WTC11 (cell line): ENCODE measurements at regions not wholly inside any gene's neighbourhood (a gene's known extent, or its start where the extent isn't known, plus 50 kb on each side); places are given as distances from the start of the nearest gene placed in this dataset.

Source experiments
- ATAC-seq: fragments of 200-7000 bp; cut with Tn5 transposase; 2 replicates; pipeline ENCODE4 v1.10.0; 2021; ENCODE audit warnings: mild to moderate bottlenecking, moderate library complexity
- CTCF ChIA-PET: fragments of 300-600 bp; sonication (Branson Sonifier 250); formaldehyde crosslinking; loops from one replicate; lab custom pipeline; 2021; ENCODE audit warnings: antibody characterized with exemption; lab: Charles Lee
- POLR2A ChIA-PET: fragments of 350-600 bp; sonication (Branson Sonifier 250); formaldehyde crosslinking; loops from one replicate; lab custom pipeline; 2021; ENCODE audit warnings: antibody characterized with exemption; lab: Charles Lee
- DNase-seq: peaks from one replicate; pipeline ENCODE4 v3.0.0; 2021; ENCODE audit warnings: low spot score
- H3K27ac Mint-ChIP-seq: 2 replicates; pipeline ENCODE4 v1.8.0; 2021; ENCODE audit warnings: mixed read lengths
- H3K27me3 Mint-ChIP-seq: 2 replicates; pipeline ENCODE4 v1.8.0; 2021; ENCODE audit warnings: low read depth, mild to moderate bottlenecking, moderate library complexity, mixed read lengths
- H3K36me3 Mint-ChIP-seq: 2 replicates; pipeline ENCODE4 v1.8.0; 2021; ENCODE audit warnings: mixed read lengths
- H3K4me1 Mint-ChIP-seq: 2 replicates; pipeline ENCODE4 v1.8.0; 2022; ENCODE audit warnings: mixed read lengths
- H3K4me3 Mint-ChIP-seq: 2 replicates; pipeline ENCODE4 v1.8.0; 2021; ENCODE audit warnings: mild to moderate bottlenecking, moderate library complexity, mixed read lengths
- H3K9me3 Mint-ChIP-seq: 2 replicates; pipeline ENCODE4 v1.8.0; 2021; ENCODE audit warnings: mixed read lengths
- CBFB ChIP-seq: sonication (generic); formaldehyde crosslinking; IDR thresholded peaks from 2 replicates; pipeline ENCODE4 v1.8.1; 2022; ENCODE audit warnings: mild to moderate bottlenecking, low read depth, missing genetic modification reagents
- ELF4 ChIP-seq: sonication (generic); formaldehyde crosslinking; IDR thresholded peaks from 2 replicates; pipeline ENCODE4 v1.8.1; 2022; ENCODE audit warnings: low read depth, mild to moderate bottlenecking, moderate library complexity, missing genetic modification reagents
- GTF2I ChIP-seq: fragments of 250-450 bp; sonication (Bioruptor Pico); conservative IDR thresholded peaks from 2 replicates; pipeline ENCODE4 v1.4.0; 2021; ENCODE audit warnings: mild to moderate bottlenecking
- JAZF1 ChIP-seq: fragments of 250-450 bp; sonication (Bioruptor Pico); IDR thresholded peaks from 2 replicates; pipeline ENCODE4 v1.9.0; 2021; ENCODE audit warnings: moderate library complexity, mild to moderate bottlenecking, inconsistent platforms
- MXD4 ChIP-seq: fragments of 250-450 bp; sonication (Bioruptor Pico); IDR thresholded peaks from 2 replicates; pipeline ENCODE4 v1.8.0; 2021; ENCODE audit warnings: mild to moderate bottlenecking, moderate library complexity, borderline replicate concordance
- MYBL2 ChIP-seq: sonication (generic); formaldehyde crosslinking; IDR thresholded peaks from 2 replicates; pipeline ENCODE4 v1.8.1; 2023; ENCODE audit warnings: mild to moderate bottlenecking, moderate library complexity, missing genetic modification reagents
- NFE2L1 ChIP-seq: sonication (generic); formaldehyde crosslinking; IDR thresholded peaks from 2 replicates; pipeline ENCODE4 v1.8.1; 2023; ENCODE audit warnings: missing genetic modification reagents
- RELA ChIP-seq: sonication (generic); formaldehyde crosslinking; IDR thresholded peaks from 2 replicates; pipeline ENCODE4 v1.8.1; 2022; ENCODE audit warnings: missing genetic modification reagents, mild to moderate bottlenecking, borderline replicate concordance
- ZNF219 ChIP-seq: sonication (generic); formaldehyde crosslinking; IDR thresholded peaks from 2 replicates; pipeline ENCODE4 v1.8.0; 2023; ENCODE audit warnings: missing genetic modification reagents, mild to moderate bottlenecking, borderline replicate concordance
- TF ChIP-seq, protein P1 (sequence below): sonication (generic); formaldehyde crosslinking; IDR thresholded peaks from 2 replicates; pipeline ENCODE4 v1.8.1; 2023; ENCODE audit warnings: mild to moderate bottlenecking, missing genetic modification reagents
- TF ChIP-seq, protein P2 (sequence below): sonication (generic); formaldehyde crosslinking; IDR thresholded peaks from 2 replicates; pipeline ENCODE4 v1.8.1; 2023; ENCODE audit warnings: mild to moderate bottlenecking, missing genetic modification reagents, moderate library complexity
- TF ChIP-seq, protein P3 (sequence below): sonication (generic); formaldehyde crosslinking; IDR thresholded peaks from 2 replicates; pipeline ENCODE4 v1.8.1; 2023; ENCODE audit warnings: mild to moderate bottlenecking, missing genetic modification reagents, borderline replicate concordance
- TF ChIP-seq, protein P4 (sequence below): sonication (generic); formaldehyde crosslinking; IDR thresholded peaks from 2 replicates; pipeline ENCODE4 v1.8.1; 2023; ENCODE audit warnings: mild to moderate bottlenecking, moderate library complexity, missing genetic modification reagents
- TF ChIP-seq, protein P5 (sequence below): fragments of 250-450 bp; sonication (Bioruptor Pico); IDR thresholded peaks from 2 replicates; pipeline ENCODE4 v2.1.2; 2022; ENCODE audit warnings: mild to moderate bottlenecking, moderate library complexity
- TF ChIP-seq, protein P6 (sequence below): sonication (generic); formaldehyde crosslinking; IDR thresholded peaks from 2 replicates; pipeline ENCODE4 v1.8.0; 2023; ENCODE audit warnings: mild to moderate bottlenecking, missing genetic modification reagents
- TF ChIP-seq, protein P7 (sequence below): fragments of 250-450 bp; sonication (Bioruptor Pico); IDR thresholded peaks from 2 replicates; pipeline ENCODE4 v1.9.0; 2021; ENCODE audit warnings: mild to moderate bottlenecking

DNA sequence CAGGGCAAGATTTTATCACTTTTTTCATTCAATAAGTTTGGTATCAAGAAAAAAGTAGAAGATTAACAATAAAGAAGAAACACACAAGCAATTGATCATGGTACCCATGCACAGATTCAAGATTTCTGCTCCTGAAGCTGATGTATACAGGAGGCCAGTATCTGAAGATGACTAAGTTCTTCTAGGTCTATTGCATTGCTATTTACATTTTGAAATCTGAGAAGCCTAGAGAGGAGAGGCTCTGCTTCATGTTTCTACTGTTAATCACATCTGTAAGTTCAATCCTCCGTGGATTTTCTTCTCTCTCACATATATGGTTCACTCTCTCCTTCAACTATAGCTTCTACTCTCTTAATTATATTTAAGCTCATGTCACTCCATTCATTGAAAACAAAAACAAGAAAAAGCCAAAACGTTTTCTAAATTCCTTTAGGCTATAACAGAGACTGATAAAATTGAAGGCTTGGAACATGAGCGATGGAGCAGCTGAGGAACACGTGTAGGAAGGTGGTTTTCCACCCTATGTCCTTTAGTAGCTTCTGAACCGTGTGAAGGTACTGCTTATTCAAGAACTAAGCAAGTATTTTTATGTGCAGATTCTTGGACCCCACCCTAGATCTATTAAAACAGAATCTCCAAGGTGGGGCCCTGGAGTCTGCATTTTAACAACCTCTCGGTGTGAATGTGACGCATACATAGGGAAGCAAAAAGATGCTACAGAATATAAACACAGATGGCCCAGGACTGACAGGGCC is 198.2 kb downstream of the EFNB2 start:
- Mint-ChIP-seq H3K36me3 (peaks cover 31% of the 10 kb centered on the region), H3K4me3 (no peak overlapping the region), H3K27me3 (no peaks in the 10 kb centered on the region), H3K9me3 (peaks cover 35% of the 10 kb centered on the region), H3K4me1 (peaks cover 28% of the 10 kb centered on the region), H3K27ac (no peak overlapping the region)
- DNase-seq (no peak), ATAC-seq (no peak)
- CTCF ChIA-PET = no interaction called here
- TF ChIP-seq ELF4 (no peak), JAZF1 (CRISPR knock-in tag) (no peak), CBFB (CRISPR knock-in tag) (no peak), RELA (CRISPR knock-in tag) (no peak), MYBL2 (CRISPR knock-in tag) (no peak)
- TF ChIP-seq, protein P1, sequence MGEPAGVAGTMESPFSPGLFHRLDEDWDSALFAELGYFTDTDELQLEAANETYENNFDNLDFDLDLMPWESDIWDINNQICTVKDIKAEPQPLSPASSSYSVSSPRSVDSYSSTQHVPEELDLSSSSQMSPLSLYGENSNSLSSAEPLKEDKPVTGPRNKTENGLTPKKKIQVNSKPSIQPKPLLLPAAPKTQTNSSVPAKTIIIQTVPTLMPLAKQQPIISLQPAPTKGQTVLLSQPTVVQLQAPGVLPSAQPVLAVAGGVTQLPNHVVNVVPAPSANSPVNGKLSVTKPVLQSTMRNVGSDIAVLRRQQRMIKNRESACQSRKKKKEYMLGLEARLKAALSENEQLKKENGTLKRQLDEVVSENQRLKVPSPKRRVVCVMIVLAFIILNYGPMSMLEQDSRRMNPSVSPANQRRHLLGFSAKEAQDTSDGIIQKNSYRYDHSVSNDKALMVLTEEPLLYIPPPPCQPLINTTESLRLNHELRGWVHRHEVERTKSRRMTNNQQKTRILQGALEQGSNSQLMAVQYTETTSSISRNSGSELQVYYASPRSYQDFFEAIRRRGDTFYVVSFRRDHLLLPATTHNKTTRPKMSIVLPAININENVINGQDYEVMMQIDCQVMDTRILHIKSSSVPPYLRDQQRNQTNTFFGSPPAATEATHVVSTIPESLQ = no peak
- TF ChIP-seq, protein P2, sequence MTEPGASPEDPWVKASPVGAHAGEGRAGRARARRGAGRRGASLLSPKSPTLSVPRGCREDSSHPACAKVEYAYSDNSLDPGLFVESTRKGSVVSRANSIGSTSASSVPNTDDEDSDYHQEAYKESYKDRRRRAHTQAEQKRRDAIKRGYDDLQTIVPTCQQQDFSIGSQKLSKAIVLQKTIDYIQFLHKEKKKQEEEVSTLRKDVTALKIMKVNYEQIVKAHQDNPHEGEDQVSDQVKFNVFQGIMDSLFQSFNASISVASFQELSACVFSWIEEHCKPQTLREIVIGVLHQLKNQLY (CRISPR knock-in tag) = no peak
- TF ChIP-seq, protein P3, sequence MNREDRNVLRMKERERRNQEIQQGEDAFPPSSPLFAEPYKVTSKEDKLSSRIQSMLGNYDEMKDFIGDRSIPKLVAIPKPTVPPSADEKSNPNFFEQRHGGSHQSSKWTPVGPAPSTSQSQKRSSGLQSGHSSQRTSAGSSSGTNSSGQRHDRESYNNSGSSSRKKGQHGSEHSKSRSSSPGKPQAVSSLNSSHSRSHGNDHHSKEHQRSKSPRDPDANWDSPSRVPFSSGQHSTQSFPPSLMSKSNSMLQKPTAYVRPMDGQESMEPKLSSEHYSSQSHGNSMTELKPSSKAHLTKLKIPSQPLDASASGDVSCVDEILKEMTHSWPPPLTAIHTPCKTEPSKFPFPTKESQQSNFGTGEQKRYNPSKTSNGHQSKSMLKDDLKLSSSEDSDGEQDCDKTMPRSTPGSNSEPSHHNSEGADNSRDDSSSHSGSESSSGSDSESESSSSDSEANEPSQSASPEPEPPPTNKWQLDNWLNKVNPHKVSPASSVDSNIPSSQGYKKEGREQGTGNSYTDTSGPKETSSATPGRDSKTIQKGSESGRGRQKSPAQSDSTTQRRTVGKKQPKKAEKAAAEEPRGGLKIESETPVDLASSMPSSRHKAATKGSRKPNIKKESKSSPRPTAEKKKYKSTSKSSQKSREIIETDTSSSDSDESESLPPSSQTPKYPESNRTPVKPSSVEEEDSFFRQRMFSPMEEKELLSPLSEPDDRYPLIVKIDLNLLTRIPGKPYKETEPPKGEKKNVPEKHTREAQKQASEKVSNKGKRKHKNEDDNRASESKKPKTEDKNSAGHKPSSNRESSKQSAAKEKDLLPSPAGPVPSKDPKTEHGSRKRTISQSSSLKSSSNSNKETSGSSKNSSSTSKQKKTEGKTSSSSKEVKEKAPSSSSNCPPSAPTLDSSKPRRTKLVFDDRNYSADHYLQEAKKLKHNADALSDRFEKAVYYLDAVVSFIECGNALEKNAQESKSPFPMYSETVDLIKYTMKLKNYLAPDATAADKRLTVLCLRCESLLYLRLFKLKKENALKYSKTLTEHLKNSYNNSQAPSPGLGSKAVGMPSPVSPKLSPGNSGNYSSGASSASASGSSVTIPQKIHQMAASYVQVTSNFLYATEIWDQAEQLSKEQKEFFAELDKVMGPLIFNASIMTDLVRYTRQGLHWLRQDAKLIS (CRISPR knock-in tag) = no peak
- POLR2A ChIA-PET = no interaction called here

DNA sequence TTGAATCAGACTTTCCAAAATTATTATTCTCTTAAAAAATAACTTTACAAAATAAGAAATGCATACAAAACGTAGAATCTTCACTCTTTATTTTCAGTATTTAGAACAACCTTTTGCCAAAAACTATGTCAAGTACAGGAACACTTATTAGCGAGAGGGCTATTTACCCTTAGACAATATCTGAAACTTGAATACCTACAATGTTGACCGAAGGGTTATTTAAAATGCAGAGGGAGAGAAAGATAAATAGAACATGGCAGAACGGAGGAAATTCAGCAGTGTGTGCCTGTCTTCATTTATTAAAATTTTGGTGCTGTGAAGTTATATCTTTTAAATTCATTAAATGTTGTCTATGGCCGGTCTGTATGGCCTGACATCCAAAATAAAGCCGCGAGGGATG is 198.8 kb downstream of the EFNB2 start:
- H3K9me3 Mint-ChIP-seq = peaks cover 33% of the 10 kb centered on the region
- TF ChIP-seq ZNF219 (CRISPR knock-in tag) (no peak), GTF2I (CRISPR knock-in tag) (no peak), NFE2L1 (CRISPR knock-in tag) (no peak), ELF4 (no peak), MXD4 (no peak)
- TF ChIP-seq, protein P4, sequence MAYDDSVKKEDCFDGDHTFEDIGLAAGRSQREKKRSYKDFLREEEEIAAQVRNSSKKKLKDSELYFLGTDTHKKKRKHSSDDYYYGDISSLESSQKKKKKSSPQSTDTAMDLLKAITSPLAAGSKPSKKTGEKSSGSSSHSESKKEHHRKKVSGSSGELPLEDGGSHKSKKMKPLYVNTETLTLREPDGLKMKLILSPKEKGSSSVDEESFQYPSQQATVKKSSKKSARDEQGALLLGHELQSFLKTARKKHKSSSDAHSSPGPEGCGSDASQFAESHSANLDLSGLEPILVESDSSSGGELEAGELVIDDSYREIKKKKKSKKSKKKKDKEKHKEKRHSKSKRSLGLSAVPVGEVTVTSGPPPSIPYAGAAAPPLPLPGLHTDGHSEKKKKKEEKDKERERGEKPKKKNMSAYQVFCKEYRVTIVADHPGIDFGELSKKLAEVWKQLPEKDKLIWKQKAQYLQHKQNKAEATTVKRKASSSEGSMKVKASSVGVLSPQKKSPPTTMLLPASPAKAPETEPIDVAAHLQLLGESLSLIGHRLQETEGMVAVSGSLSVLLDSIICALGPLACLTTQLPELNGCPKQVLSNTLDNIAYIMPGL (CRISPR knock-in tag) = no peak
- TF ChIP-seq, protein P5, sequence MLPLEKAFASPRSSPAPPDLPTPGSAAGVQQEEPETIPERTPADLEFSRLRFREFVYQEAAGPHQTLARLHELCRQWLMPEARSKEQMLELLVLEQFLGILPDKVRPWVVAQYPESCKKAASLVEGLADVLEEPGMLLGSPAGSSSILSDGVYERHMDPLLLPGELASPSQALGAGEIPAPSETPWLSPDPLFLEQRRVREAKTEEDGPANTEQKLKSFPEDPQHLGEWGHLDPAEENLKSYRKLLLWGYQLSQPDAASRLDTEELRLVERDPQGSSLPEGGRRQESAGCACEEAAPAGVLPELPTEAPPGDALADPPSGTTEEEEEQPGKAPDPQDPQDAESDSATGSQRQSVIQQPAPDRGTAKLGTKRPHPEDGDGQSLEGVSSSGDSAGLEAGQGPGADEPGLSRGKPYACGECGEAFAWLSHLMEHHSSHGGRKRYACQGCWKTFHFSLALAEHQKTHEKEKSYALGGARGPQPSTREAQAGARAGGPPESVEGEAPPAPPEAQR (CRISPR knock-in tag) = no peak
- TF ChIP-seq, protein P6, sequence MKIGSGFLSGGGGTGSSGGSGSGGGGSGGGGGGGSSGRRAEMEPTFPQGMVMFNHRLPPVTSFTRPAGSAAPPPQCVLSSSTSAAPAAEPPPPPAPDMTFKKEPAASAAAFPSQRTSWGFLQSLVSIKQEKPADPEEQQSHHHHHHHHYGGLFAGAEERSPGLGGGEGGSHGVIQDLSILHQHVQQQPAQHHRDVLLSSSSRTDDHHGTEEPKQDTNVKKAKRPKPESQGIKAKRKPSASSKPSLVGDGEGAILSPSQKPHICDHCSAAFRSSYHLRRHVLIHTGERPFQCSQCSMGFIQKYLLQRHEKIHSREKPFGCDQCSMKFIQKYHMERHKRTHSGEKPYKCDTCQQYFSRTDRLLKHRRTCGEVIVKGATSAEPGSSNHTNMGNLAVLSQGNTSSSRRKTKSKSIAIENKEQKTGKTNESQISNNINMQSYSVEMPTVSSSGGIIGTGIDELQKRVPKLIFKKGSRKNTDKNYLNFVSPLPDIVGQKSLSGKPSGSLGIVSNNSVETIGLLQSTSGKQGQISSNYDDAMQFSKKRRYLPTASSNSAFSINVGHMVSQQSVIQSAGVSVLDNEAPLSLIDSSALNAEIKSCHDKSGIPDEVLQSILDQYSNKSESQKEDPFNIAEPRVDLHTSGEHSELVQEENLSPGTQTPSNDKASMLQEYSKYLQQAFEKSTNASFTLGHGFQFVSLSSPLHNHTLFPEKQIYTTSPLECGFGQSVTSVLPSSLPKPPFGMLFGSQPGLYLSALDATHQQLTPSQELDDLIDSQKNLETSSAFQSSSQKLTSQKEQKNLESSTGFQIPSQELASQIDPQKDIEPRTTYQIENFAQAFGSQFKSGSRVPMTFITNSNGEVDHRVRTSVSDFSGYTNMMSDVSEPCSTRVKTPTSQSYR = no peak
- TF ChIP-seq, protein P7, sequence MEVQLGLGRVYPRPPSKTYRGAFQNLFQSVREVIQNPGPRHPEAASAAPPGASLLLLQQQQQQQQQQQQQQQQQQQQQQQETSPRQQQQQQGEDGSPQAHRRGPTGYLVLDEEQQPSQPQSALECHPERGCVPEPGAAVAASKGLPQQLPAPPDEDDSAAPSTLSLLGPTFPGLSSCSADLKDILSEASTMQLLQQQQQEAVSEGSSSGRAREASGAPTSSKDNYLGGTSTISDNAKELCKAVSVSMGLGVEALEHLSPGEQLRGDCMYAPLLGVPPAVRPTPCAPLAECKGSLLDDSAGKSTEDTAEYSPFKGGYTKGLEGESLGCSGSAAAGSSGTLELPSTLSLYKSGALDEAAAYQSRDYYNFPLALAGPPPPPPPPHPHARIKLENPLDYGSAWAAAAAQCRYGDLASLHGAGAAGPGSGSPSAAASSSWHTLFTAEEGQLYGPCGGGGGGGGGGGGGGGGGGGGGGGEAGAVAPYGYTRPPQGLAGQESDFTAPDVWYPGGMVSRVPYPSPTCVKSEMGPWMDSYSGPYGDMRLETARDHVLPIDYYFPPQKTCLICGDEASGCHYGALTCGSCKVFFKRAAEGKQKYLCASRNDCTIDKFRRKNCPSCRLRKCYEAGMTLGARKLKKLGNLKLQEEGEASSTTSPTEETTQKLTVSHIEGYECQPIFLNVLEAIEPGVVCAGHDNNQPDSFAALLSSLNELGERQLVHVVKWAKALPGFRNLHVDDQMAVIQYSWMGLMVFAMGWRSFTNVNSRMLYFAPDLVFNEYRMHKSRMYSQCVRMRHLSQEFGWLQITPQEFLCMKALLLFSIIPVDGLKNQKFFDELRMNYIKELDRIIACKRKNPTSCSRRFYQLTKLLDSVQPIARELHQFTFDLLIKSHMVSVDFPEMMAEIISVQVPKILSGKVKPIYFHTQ (CRISPR knock-in tag) = no peak
- H3K27me3 Mint-ChIP-seq = no peaks in the 10 kb centered on the region
- no peak overlapping the region for H3K27ac Mint-ChIP-seq
- peaks cover 29% of the 10 kb centered on the region for H3K36me3 Mint-ChIP-seq
- DNase-seq (no peak), ATAC-seq (no peak)
- ChIA-PET CTCF (no interaction called here), POLR2A (no interaction called here)
- no peak overlapping the region for H3K4me3 Mint-ChIP-seq
- peaks cover 34% of the 10 kb centered on the region for H3K4me1 Mint-ChIP-seq
